Activated CD8-positive, alpha-beta T cell treated with anti-CD3 and anti-CD28 coated beads for 36 hours (primary cell): ENCODE measurements at regions not wholly inside any gene's neighbourhood (a gene's known extent, or its start where the extent isn't known, plus 50 kb on each side); places are given as distances from the start of the nearest gene placed in this dataset.

Source experiments
- ATAC-seq: fragments of 200-7000 bp; cut with Tn5 transposase; one replicate; pipeline ENCODE4 v1.10.0; 2021; ENCODE audit warnings: mild to moderate bottlenecking, moderate library complexity
- CTCF ChIA-PET: fragments of 350-600 bp; sonication (Branson Sonifier 250); formaldehyde crosslinking; loops from one replicate; lab custom pipeline; 2021; ENCODE audit warnings: antibody characterized with exemption; lab: Charles Lee
- POLR2A ChIA-PET: fragments of 350-600 bp; sonication (Branson Sonifier 250); formaldehyde crosslinking; loops from one replicate; lab custom pipeline; 2021; ENCODE audit warnings: antibody characterized with exemption; lab: Charles Lee
- DNase-seq: peaks from one replicate; pipeline ENCODE4 v3.0.0-alpha.2; 2020
- H3K27ac Mint-ChIP-seq: one replicate; pipeline ENCODE4 v1.8.0; 2021; ENCODE audit warnings: mild to moderate bottlenecking, mixed read lengths
- H3K27me3 Mint-ChIP-seq: one replicate; pipeline ENCODE4 v1.8.0; 2021; ENCODE audit warnings: mixed read lengths
- H3K36me3 Mint-ChIP-seq: one replicate; pipeline ENCODE4 v1.8.0; 2021; ENCODE audit warnings: low read depth, mixed read lengths
- H3K4me1 Mint-ChIP-seq: one replicate; pipeline ENCODE4 v1.8.0; 2021; ENCODE audit warnings: low read depth, mixed read lengths
- H3K4me3 Mint-ChIP-seq: one replicate; pipeline ENCODE4 v1.8.0; 2021; ENCODE audit warnings: mild to moderate bottlenecking, moderate library complexity, mixed read lengths
- H3K9me3 Mint-ChIP-seq: one replicate; pipeline ENCODE4 v1.8.0; 2021; ENCODE audit warnings: mixed read lengths
- CTCF ChIP-seq: fragments of 200-600 bp; IDR thresholded peaks from one replicate; pipeline ENCODE4 v1.8.0; 2022; ENCODE audit warnings: antibody characterized with exemption, mild to moderate bottlenecking
- intact Hi-C: fragments of 100-400 bp; cut with micrococcal nuclease; formaldehyde crosslinking; loops from one replicate; pipeline ENCODE4 v1.10.0; 2022

- ATAC-seq (no peak), DNase-seq (no peak)
- Mint-ChIP-seq H3K27ac (no peak overlapping the region), H3K9me3 (no peaks in the 10 kb centered on the region), H3K4me3 (no peak overlapping the region), H3K27me3 (no peaks in the 10 kb centered on the region), H3K36me3 (no peaks in the 10 kb centered on the region), H3K4me1 (no peaks in the 10 kb centered on the region)
- no peak for TF ChIP-seq CTCF
- CTCF ChIA-PET: no interaction called here
- POLR2A ChIA-PET: no interaction called here
- intact Hi-C loops: no loop called here
These were observed 315.9 kb downstream of the GPD2 start for GRCh38 chr2:156752042-156752441.

- POLR2A ChIA-PET: no interaction called here
- no peak overlapping the region for H3K27ac Mint-ChIP-seq
- no peak for TF ChIP-seq CTCF
- no peaks in the 10 kb centered on the region for H3K36me3 Mint-ChIP-seq
- CTCF ChIA-PET: no interaction called here
- H3K27me3 Mint-ChIP-seq: no peaks in the 10 kb centered on the region
- ATAC-seq (no peak), DNase-seq (no peak)
- no peak overlapping the region for H3K4me3 Mint-ChIP-seq
- H3K4me1 Mint-ChIP-seq: no peaks in the 10 kb centered on the region
- intact Hi-C loops: no loop called here
- H3K9me3 Mint-ChIP-seq: no peaks in the 10 kb centered on the region
These were observed 317.6 kb downstream of the GPD2 start for GRCh38 chr2:156753766-156754165.

- CTCF ChIA-PET: no interaction called here
- ATAC-seq (no peak), DNase-seq (no peak)
- Mint-ChIP-seq H3K4me1 (no peaks in the 10 kb centered on the region), H3K36me3 (no peaks in the 10 kb centered on the region), H3K27me3 (no peaks in the 10 kb centered on the region), H3K9me3 (no peaks in the 10 kb centered on the region), H3K27ac (no peak overlapping the region), H3K4me3 (no peak overlapping the region)
- TF ChIP-seq CTCF: no peak
- intact Hi-C loops: no loop called here
- POLR2A ChIA-PET: no interaction called here
These were observed 320.3 kb downstream of the GPD2 start for GRCh38 chr2:156756516-156756915.

- no peaks in the 10 kb centered on the region for H3K27me3 Mint-ChIP-seq
- ChIA-PET POLR2A (no interaction called here), CTCF (no interaction called here)
- H3K4me1 Mint-ChIP-seq: no peaks in the 10 kb centered on the region
- H3K27ac Mint-ChIP-seq: no peak overlapping the region
- DNase-seq: no peak
- intact Hi-C loops: no loop called here
- no peak overlapping the region for H3K4me3 Mint-ChIP-seq
- H3K9me3 Mint-ChIP-seq: no peaks in the 10 kb centered on the region
- no peaks in the 10 kb centered on the region for H3K36me3 Mint-ChIP-seq
- no peak for ATAC-seq
- TF ChIP-seq CTCF: no peak
These were observed 327.0 kb downstream of the GPD2 start for GRCh38 chr2:156763174-156763573.

GRCh38 chr2:156765043-156765442, 328.9 kb downstream of the GPD2 start:
- Mint-ChIP-seq H3K27me3 (no peaks in the 10 kb centered on the region), H3K4me1 (no peaks in the 10 kb centered on the region), H3K27ac (no peak overlapping the region), H3K36me3 (no peaks in the 10 kb centered on the region), H3K9me3 (peaks cover 3% of the 10 kb centered on the region), H3K4me3 (no peak overlapping the region)
- DNase-seq: no peak
- intact Hi-C loops: no loop called here
- ChIA-PET CTCF (no interaction called here), POLR2A (no interaction called here)
- no peak for ATAC-seq
- TF ChIP-seq CTCF: no peak
